AG04450 (cell line): ENCODE measurements at regions not wholly inside any gene's neighbourhood (a gene's known extent, or its start where the extent isn't known, plus 50 kb on each side); places are given as distances from the start of the nearest gene placed in this dataset.

Experiments
- CTCF ChIA-PET: fragments of 300-600, 350-600 bp; formaldehyde crosslinking; extraction: SDS; loops from one replicate; lab custom pipeline; 2022; ENCODE audit warnings: antibody characterized with exemption, inconsistent platforms; lab: Charles Lee
- POLR2A ChIA-PET: fragments of 350-600 bp; formaldehyde crosslinking; extraction: SDS; loops from one replicate; lab custom pipeline; 2021; ENCODE audit warnings: antibody characterized with exemption, inconsistent platforms; lab: Yijun Ruan, JAX
- DNase-seq: peaks from one replicate; pipeline ENCODE4 v3.0.0-alpha.2; 2011; ENCODE audit warnings: low read depth, low spot score
- H3K27ac ChIP-seq: one replicate; pipeline ENCODE4 v1.5.1; 2012; ENCODE audit warnings: low read depth, low read length, control low read depth
- H3K27me3 ChIP-seq: one replicate; pipeline ENCODE4 v1.6.0; 2012; ENCODE audit warnings: low read length; ENCODE audit not compliant: control insufficient read depth, insufficient read depth
- H3K4me3 ChIP-seq: 2 replicates; pipeline ENCODE4 v1.5.1; 2011; ENCODE audit warnings: mild to moderate bottlenecking, low read depth, low read length, control low read depth
- H3K9me3 ChIP-seq: 2 replicates; pipeline ENCODE4 v1.5.1; 2012; ENCODE audit warnings: low read length; ENCODE audit not compliant: control insufficient read depth, insufficient read depth
- CTCF ChIP-seq: IDR thresholded peaks from 2 replicates; pipeline ENCODE4 v1.5.1; 2011; ENCODE audit warnings: low read depth, low read length, control low read depth, inconsistent platforms

GRCh38 chr9:108484468-108484867 is 371.3 kb downstream of the ACTL7B start:
- H3K27ac ChIP-seq: no peak overlapping the region
- no peak for TF ChIP-seq CTCF
- no peaks in the 10 kb centered on the region for H3K27me3 ChIP-seq
- ChIA-PET POLR2A (no interaction called here), CTCF (no interaction called here)
- no peak overlapping the region for H3K4me3 ChIP-seq
- no peak for DNase-seq
- H3K9me3 ChIP-seq: no peaks in the 10 kb centered on the region

DNA sequence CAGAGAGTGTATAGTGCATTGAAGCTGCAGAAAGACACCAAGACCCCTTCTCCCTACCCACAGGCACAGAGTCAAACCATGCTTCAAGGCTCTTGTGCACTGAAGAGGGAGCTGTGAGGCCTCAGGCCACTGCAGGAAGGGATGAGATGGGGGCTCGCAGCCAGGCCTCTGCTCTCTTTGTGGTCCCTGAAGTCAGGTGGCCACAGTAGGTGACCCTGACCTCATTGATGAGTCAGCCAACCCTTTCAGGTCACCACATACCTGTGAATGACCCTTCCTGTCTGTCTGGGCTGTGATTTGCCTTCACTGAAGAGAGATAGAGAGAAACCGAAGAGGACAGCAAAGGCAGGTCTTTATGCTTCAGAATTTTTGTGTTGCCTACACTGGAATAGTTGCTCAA is 372.1 kb downstream of the ACTL7B start:
- TF ChIP-seq CTCF: no peak
- Histone ChIP-seq H3K9me3 (no peaks in the 10 kb centered on the region), H3K27me3 (no peaks in the 10 kb centered on the region), H3K27ac (no peak overlapping the region), H3K4me3 (no peak overlapping the region)
- ChIA-PET POLR2A (no interaction called here), CTCF (no interaction called here)
- no peak for DNase-seq

DNA sequence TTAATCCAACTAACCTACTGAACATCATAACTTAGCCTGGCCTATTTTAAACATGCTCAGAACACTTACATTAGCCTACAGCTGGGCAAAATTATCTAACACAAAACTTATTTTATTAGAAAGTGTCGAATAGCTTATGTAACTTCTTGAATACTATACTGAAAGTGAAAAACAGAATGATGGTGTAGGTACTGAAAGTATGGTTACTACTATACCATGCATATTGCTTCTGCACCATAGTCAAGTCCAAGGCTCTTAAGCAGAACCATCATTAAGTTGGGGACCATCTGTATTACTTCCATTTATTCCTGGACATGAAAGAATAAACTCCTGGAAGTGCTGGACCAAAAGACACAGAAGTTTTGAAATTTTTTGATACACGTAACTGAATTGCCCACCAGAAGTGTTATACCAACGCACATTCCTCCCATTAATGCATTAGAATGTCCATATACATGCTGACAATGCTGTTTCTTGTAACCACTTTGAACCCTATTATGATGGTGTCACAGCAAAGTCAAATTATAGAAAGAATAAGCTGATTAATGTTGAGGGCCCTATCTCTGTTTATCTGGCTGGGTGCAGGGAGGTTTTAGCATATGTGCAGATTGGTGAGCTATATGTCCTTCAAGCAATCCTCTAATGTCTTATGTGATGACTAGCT is 375.7 kb downstream of the ACTL7B start:
- no peak for DNase-seq
- CTCF ChIA-PET: interaction anchor here (0.7 to 1.4 kb wide), 4 partner anchors 11 to 56 kb away, joined by 3 read pairs; no protein-coding TSS in a partner anchor
- Histone ChIP-seq H3K4me3 (no peak overlapping the region), H3K27ac (no peak overlapping the region), H3K9me3 (no peaks in the 10 kb centered on the region), H3K27me3 (no peaks in the 10 kb centered on the region)
- POLR2A ChIA-PET: interaction anchor here (0.7 kb wide), 1 partner anchor 37 kb away, joined by 3 read pairs; no protein-coding TSS in a partner anchor
- TF ChIP-seq CTCF: no peak

DNA sequence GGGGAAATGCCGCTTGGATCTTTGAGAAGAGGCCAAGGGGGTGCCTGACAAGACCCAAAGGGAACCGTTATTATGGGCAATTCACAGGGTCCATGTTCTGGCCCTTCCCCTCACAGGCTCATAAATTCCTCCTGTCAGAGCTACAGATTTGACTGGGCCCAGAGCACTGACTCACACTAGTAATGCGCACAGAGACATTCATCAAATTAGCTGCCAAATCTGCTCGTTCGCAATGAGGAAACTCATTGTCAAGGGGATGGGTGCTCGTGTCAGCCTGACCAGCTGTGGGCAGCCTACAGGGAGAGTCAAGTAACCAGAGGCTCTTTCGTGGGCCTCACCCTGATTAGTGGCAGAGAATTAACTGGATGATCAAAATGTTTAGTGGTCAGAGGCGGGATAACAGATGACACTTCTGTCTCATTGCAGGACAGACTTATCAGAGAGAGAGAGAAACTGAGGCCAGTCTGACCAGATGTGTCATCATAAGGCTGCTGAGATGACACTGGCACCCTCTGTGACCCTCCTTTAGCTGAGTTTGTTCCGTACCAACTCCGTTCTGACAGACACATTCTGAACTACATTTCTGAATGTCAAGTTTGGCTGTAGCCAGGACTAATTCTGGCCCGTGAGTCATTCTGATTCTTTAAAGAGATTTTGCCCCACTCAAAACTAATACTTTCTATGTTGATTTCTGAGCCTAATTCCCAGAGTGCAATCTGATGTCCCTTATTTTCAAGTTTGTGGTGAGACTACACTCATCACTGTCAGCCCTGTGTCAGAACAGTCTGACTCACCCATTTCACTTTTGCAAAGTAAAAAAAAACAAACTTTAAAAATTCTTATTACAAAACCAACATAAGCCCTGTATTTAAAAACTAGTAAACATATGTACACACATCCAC is 377.1 kb downstream of the ACTL7B start:
- H3K9me3 ChIP-seq: no peaks in the 10 kb centered on the region
- peak; percentile 24; the same call in 1 of the 2 replicates for TF ChIP-seq CTCF
- ChIA-PET CTCF (no interaction called here), POLR2A (interaction anchor here (2.1 kb wide), 1 partner anchor 34 kb away, joined by 9 read pairs; no protein-coding TSS in a partner anchor)
- no peak overlapping the region for H3K4me3 ChIP-seq
- peak; percentile 68 for DNase-seq
- H3K27me3 ChIP-seq: no peaks in the 10 kb centered on the region
- peak overlapping the region; percentile 92 for H3K27ac ChIP-seq
